ENCODE measurements at regions not wholly inside any gene's neighbourhood (a gene's known extent, or its start where the extent isn't known, plus 50 kb on each side); places are given as distances from the start of the nearest gene placed in this dataset.

DNA sequence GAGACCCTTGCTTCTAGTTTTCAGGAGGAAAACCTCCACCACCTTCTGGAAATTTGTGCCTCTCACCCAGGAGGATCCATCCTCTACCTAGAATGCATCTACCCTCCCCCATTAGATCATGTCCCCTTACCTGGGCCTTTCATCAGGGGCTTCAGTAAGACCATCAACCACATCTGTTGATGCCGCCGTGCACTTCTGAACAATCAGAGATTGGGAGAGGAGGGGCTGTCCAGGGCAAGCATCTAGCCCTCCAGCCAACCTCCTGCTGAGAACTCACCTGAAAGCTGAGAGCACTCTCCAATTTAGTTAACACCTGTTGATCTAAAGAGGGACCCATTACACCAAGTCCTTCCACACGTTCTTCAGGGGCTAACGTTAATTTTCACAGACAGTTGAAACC lies 57.6 kb upstream of the PIK3CG start:
- TF ChIP-seq ZBTB7A (IDR thresholded peaks at IDR 0.05; ENCODE audit: low read depth) (no peak), EP300 (IDR thresholded peaks at IDR 0.05; ENCODE audit: borderline replicate concordance) (no peak), FOXM1 (IDR thresholded peaks at IDR 0.05; ENCODE audit: borderline replicate concordance, low read depth) (no peak), TEAD4 (IDR thresholded peaks at IDR 0.05) (no peak), CREB1 (IDR thresholded peaks at IDR 0.05; ENCODE audit: low read depth) (no peak), RAD21 (IDR thresholded peaks at IDR 0.05; ENCODE audit: low read depth) (no peak), NFIC (IDR thresholded peaks at IDR 0.05) (no peak), EGR1 (IDR thresholded peaks at IDR 0.05) (no peak), CEBPB (IDR thresholded peaks at IDR 0.05) (no peak)
- TF ChIP-seq, protein P1, sequence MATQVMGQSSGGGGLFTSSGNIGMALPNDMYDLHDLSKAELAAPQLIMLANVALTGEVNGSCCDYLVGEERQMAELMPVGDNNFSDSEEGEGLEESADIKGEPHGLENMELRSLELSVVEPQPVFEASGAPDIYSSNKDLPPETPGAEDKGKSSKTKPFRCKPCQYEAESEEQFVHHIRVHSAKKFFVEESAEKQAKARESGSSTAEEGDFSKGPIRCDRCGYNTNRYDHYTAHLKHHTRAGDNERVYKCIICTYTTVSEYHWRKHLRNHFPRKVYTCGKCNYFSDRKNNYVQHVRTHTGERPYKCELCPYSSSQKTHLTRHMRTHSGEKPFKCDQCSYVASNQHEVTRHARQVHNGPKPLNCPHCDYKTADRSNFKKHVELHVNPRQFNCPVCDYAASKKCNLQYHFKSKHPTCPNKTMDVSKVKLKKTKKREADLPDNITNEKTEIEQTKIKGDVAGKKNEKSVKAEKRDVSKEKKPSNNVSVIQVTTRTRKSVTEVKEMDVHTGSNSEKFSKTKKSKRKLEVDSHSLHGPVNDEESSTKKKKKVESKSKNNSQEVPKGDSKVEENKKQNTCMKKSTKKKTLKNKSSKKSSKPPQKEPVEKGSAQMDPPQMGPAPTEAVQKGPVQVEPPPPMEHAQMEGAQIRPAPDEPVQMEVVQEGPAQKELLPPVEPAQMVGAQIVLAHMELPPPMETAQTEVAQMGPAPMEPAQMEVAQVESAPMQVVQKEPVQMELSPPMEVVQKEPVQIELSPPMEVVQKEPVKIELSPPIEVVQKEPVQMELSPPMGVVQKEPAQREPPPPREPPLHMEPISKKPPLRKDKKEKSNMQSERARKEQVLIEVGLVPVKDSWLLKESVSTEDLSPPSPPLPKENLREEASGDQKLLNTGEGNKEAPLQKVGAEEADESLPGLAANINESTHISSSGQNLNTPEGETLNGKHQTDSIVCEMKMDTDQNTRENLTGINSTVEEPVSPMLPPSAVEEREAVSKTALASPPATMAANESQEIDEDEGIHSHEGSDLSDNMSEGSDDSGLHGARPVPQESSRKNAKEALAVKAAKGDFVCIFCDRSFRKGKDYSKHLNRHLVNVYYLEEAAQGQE (IDR thresholded peaks at IDR 0.05; ENCODE audit: low read depth), result no peak
- TF ChIP-seq, protein P2, sequence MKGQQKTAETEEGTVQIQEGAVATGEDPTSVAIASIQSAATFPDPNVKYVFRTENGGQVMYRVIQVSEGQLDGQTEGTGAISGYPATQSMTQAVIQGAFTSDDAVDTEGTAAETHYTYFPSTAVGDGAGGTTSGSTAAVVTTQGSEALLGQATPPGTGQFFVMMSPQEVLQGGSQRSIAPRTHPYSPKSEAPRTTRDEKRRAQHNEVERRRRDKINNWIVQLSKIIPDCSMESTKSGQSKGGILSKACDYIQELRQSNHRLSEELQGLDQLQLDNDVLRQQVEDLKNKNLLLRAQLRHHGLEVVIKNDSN (IDR thresholded peaks at IDR 0.05), result no peak

DNA sequence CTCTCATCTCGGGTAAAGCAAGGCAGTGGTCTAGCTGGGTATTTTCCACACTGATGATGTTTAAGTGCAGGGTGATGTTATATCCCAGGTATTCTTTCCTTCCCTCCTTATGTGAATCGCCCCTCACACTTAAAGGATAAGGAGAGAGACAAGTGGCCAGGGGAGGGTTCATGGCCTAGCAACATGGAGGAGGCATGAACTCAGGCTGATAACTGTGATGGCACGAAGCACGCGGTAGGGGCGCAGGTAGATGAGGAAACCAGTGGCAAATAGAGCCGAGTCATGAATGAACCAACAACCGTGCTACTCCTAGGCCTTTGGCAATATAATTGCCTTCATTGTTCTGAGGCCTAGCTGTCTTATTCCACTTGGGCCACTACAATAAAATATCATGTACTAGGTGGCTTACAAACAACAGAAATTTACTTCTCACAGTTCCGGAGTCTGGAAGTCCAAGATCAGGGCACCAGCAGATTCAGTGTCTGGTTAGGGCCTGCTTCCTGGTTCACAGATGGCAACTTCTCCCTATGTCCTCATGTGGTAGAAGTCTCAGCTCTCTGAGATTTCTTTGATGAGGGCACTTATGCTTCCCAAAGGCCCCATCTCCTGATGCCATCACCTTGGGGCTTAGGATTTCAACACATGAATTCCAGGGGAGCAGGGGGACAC lies 56.0 kb upstream of the PIK3CG start:
- TF ChIP-seq FOXM1 (IDR thresholded peaks at IDR 0.05; ENCODE audit: borderline replicate concordance, low read depth), result no peak
- TF ChIP-seq CEBPB (IDR thresholded peaks at IDR 0.05), result no peak
- TF ChIP-seq TAF1 (IDR thresholded peaks at IDR 0.05; ENCODE audit: low read depth), result no peak
- no peak for TF ChIP-seq TCF12 (IDR thresholded peaks at IDR 0.05; ENCODE audit: low read depth)
- TF ChIP-seq NFIC (IDR thresholded peaks at IDR 0.05), result no peak
- no peak for TF ChIP-seq EP300 (IDR thresholded peaks at IDR 0.05; ENCODE audit: borderline replicate concordance)
- TF ChIP-seq, protein P2 (IDR thresholded peaks at IDR 0.05), result no peak
- no peak for TF ChIP-seq ZBTB7A (IDR thresholded peaks at IDR 0.05; ENCODE audit: low read depth)
- TF ChIP-seq YY1 (IDR thresholded peaks at IDR 0.05; ENCODE audit: low read depth), result no peak
- TF ChIP-seq, protein P1 (IDR thresholded peaks at IDR 0.05; ENCODE audit: low read depth), result no peak
- TF ChIP-seq EGR1 (IDR thresholded peaks at IDR 0.05), result no peak
- TF ChIP-seq, protein P3, sequence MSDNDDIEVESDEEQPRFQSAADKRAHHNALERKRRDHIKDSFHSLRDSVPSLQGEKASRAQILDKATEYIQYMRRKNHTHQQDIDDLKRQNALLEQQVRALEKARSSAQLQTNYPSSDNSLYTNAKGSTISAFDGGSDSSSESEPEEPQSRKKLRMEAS (IDR thresholded peaks at IDR 0.05), result no peak
- TF ChIP-seq RAD21 (IDR thresholded peaks at IDR 0.05; ENCODE audit: low read depth), result no peak
- no peak for TF ChIP-seq TEAD4 (IDR thresholded peaks at IDR 0.05)
- TF ChIP-seq CREB1 (IDR thresholded peaks at IDR 0.05; ENCODE audit: low read depth), result no peak

DNA sequence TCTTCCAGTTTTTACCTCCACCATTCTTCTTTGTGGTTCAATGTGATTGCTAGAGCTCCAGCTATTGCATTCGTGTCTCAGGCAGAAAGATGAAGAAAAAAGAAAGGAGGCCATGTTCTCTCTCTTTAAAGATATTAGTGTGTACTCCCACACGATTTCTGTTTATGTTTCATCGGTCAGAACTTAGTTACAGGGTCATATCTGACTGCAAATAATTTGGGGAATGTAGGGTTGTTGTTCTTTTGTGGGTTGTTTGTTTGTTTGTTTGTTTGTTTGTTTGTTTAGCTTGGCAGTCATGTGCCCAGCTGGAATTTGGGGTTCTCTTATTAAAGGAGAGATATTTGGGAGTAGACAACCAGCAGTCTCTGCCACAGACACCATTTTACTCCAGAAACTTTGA lies 53.6 kb upstream of the PIK3CG start:
- no peak for TF ChIP-seq TEAD4 (IDR thresholded peaks at IDR 0.05)
- TF ChIP-seq, protein P1 (IDR thresholded peaks at IDR 0.05; ENCODE audit: low read depth), result no peak
- no peak for TF ChIP-seq ZBTB7A (IDR thresholded peaks at IDR 0.05; ENCODE audit: low read depth)
- TF ChIP-seq EGR1 (IDR thresholded peaks at IDR 0.05), result no peak
- no peak for TF ChIP-seq NFIC (IDR thresholded peaks at IDR 0.05)
- TF ChIP-seq TCF12 (IDR thresholded peaks at IDR 0.05; ENCODE audit: low read depth), result no peak

DNA sequence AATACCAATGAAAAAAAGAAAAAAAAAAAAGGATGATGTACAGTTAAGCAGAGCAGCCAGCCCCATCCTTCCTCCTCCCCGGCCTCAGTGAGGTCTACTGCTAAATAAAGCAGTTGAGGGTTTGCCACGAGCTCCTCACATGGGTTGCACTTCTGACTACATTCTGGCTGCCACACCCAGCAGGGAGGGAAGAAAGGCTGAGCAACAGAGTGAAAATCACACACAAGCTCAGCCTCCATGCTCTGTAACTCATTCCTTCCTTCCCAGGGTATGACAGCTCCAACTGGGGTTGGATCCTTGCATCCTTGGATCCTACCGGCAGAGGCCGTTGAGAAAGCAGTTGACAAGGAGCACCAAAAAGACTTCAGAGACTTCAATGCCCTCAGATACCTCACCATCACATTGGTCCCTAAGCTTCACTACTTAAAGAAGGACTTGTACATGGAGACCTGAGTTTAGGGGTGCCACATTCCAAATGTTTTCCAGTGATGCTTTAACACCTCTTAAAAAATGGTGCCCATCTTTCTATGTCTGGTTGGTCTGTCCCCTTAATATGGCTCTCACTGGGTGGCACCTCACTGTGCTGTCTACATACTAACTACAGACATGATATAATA lies 52.9 kb upstream of the PIK3CG start:
- TF ChIP-seq ZBTB7A (IDR thresholded peaks at IDR 0.05; ENCODE audit: low read depth) (no peak), TEAD4 (IDR thresholded peaks at IDR 0.05) (no peak), FOXM1 (IDR thresholded peaks at IDR 0.05; ENCODE audit: borderline replicate concordance, low read depth) (no peak), RAD21 (IDR thresholded peaks at IDR 0.05; ENCODE audit: low read depth) (no peak), EGR1 (IDR thresholded peaks at IDR 0.05) (no peak), TCF12 (IDR thresholded peaks at IDR 0.05; ENCODE audit: low read depth) (no peak), CREB1 (IDR thresholded peaks at IDR 0.05; ENCODE audit: low read depth) (no peak), YY1 (IDR thresholded peaks at IDR 0.05; ENCODE audit: low read depth) (no peak), EP300 (IDR thresholded peaks at IDR 0.05; ENCODE audit: borderline replicate concordance) (no peak), TAF1 (IDR thresholded peaks at IDR 0.05; ENCODE audit: low read depth) (no peak), CEBPB (IDR thresholded peaks at IDR 0.05) (no peak), NFIC (IDR thresholded peaks at IDR 0.05) (no peak)
- TF ChIP-seq, protein P3 (IDR thresholded peaks at IDR 0.05), result no peak
- TF ChIP-seq, protein P1 (IDR thresholded peaks at IDR 0.05; ENCODE audit: low read depth), result no peak

Data from Ishikawa (cell line).